ENCODE measurements at regions not wholly inside any gene's neighbourhood (a gene's known extent, or its start where the extent isn't known, plus 50 kb on each side); places are given as distances from the start of the nearest gene placed in this dataset.
"Not testable (repeated sequence)": the region's sequence is repeated elsewhere in the genome, so short reads cannot be mapped to it uniquely, and the experiment has no call there.

DNA sequence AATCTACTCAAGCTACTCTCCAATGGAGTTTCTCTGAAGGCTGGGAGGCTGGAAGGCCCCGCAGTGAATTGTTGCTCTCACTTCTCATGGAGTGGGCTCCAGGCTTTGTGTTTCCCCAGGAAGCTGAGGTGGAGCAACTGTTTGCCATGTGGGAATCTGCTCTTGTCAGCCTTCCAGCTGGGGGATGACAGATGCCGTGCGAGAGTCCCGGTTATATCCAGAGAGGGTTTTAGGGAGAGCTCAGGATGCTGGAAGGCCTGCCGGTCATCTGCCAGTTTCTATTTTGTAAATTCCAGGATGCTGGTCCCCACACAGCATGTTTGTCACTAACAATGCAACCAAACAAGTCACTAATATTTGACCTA, 98.2 kb upstream of the NAA20 start:
- no peak for DNase-seq (ENCODE audit: extremely low read depth, low read depth)
- TF ChIP-seq, protein P1, sequence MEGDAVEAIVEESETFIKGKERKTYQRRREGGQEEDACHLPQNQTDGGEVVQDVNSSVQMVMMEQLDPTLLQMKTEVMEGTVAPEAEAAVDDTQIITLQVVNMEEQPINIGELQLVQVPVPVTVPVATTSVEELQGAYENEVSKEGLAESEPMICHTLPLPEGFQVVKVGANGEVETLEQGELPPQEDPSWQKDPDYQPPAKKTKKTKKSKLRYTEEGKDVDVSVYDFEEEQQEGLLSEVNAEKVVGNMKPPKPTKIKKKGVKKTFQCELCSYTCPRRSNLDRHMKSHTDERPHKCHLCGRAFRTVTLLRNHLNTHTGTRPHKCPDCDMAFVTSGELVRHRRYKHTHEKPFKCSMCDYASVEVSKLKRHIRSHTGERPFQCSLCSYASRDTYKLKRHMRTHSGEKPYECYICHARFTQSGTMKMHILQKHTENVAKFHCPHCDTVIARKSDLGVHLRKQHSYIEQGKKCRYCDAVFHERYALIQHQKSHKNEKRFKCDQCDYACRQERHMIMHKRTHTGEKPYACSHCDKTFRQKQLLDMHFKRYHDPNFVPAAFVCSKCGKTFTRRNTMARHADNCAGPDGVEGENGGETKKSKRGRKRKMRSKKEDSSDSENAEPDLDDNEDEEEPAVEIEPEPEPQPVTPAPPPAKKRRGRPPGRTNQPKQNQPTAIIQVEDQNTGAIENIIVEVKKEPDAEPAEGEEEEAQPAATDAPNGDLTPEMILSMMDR (IDR thresholded peaks at IDR 0.05; ENCODE audit: low read depth, low read length), result no peak

DNA sequence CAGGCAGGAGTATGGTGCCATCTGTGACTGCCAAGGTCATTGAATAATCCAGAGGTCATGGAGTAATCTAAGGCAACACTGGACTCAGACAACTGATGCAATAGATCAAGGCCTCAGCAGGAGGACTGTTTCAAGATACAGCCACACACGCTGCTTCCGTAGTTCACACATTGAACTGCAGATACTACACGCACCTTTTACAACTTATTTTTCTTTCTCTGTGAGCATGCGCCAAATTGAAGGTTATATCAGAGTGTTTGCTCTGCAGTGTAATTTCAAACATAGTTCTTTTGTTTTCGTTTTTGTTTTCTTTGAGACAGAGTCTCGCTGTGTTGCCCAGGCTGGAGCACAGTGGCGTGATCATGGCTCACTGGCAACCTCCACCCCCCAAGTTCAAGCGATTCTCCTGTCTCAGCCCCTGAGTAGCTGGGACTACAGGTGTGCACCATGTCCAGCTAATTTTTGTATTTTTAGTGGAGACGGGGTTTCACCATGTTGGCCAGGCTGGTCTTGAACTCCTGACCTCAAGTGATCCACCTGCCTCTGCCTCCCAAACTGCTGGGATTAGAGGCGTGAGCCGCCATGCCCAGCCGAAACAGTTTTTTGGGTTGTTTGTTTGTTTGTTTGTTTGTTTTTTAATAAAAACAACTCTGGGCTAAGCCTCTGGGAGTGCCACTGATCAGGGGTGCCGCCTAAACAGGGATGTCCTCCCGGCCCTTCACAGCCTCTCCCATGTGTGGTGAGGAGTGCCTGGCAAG, 96.6 kb upstream of the NAA20 start:
- TF ChIP-seq, protein P1 (IDR thresholded peaks at IDR 0.05; ENCODE audit: low read depth, low read length), result no peak
- no peak for DNase-seq (ENCODE audit: extremely low read depth, low read depth)

DNA sequence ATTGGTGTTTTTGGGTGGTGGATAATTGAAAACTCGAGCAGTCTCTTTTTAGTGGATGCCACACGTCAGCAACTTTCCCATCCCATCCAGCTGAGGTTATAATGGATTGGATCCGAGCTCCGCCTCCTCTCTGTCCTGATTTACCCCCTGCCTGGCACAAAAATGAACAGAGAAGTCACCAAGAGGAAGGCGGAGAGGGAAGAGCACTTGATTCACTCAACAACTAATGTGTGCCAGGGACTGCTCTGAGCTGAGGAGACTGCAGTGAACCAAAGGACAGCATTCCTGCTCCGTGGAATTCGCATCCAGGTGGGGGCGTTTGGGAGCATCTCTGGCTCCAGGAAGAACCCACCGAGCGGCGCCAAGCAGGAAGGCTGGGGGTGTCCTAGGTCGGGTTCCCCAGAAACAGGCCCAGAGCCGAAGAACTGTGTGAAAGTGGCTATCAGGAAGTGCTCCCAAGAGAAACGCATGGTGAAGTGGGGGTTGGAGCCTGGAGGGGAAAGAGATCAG, 95.8 kb upstream of the NAA20 start:
- TF ChIP-seq, protein P1 (IDR thresholded peaks at IDR 0.05; ENCODE audit: low read depth, low read length), result no peak
- DNase-seq (ENCODE audit: extremely low read depth, low read depth), result no peak

DNA sequence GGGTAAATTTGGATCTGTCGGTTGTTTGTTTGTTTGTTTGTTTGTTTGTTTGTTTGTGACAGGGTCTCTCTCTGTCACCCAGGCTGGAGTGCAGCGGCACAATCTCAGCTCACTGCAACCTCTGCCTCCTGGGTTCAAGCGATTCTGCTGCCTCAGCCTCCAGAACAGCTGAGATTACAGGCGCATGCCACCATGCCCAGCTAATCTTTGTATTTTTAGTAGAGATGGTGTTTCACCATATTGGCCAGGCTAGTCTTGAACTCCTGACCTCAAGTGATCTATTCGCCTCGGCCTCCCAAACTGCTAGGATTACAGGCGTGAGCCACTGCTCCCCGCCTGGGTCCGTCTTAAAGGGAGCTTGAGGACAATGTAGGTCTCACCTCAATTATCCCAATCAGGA, 95.3 kb upstream of the NAA20 start:
- not testable (repeated sequence) for DNase-seq (ENCODE audit: extremely low read depth, low read depth)

DNA sequence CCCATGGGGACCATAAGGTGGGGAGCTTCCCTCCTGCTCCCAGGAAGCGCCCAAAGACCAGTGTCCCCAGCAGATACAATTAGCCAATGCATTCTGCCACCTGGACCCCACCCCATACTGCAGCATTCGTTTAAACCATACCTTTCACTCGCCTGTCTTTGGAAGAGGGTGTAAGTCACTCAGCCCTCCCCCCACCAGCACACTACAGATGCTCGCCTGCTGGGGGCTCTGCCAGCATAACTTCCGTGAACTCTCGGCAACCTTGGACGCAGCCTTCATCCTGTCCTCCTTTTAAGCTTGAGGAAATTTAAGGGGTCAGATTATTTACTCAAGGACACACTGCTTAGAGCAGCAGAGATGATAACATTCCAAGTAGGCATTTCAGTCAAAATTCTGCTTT, 94.4 kb upstream of the NAA20 start:
- TF ChIP-seq, protein P1 (IDR thresholded peaks at IDR 0.05; ENCODE audit: low read depth, low read length), result no peak
- DNase-seq (ENCODE audit: extremely low read depth, low read depth), result no peak

DNA sequence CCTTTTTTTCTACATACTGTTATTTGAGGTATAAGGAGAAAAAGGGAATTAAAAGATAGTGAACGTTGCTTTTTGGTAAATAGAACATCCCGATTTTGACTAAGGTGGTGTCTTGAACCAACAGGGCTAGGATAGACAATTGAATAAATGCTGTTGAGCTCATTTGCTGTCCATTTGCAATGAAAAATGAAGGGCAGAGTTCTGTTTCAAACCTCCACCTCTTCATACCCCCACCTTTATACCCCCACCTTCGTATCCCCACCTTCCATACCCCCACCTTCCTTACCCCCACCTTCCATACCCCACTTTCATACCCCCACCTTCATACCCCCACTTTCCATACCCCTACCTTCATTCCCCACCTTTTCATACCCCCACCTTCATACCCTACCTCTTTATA, 93.4 kb upstream of the NAA20 start:
- TF ChIP-seq, protein P1 (IDR thresholded peaks at IDR 0.05; ENCODE audit: low read depth, low read length), result no peak
- no peak for DNase-seq (ENCODE audit: extremely low read depth, low read depth)

DNA sequence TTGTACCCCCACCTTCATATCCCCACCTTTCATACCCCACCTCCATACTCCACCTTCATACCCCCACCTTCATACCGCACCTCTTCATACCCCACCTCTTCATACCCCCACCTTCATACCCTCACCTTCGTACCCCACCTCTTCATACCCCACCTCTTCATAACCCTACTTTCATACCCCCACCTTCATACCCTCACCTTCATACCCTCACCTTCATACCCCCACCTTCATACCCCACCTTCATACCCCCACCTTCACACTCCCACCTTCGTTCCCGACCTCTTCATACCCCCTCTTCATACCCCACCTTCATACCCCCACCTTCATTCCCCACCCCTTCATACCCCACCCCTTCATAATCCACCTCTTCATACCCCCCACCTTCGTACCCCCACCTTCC, 92.9 kb upstream of the NAA20 start:
- DNase-seq (ENCODE audit: extremely low read depth, low read depth), result no peak
- TF ChIP-seq, protein P1 (IDR thresholded peaks at IDR 0.05; ENCODE audit: low read depth, low read length), result no peak

DNA sequence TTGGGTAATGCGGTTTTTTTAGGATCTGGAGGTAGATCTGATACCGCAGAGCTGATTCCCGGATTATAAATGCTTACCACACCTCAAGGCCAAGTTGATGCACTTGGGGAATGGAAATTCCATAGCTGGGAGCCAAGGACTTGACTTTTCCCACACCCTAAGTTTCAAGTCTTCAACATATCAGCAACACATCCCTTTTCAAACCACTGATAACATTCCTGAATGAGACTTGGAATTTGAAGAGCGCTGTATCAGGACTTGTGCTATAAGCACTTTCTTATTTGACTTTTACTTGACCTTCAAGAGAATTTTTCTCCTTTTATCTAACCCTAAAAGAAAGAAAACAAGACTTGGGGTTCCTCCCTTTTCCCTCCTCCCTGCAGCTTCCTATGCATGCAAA, 90.6 kb upstream of the NAA20 start:
- TF ChIP-seq, protein P1 (IDR thresholded peaks at IDR 0.05; ENCODE audit: low read depth, low read length), result no peak
- no peak for DNase-seq (ENCODE audit: extremely low read depth, low read depth)
